Liver (tissue), 3 donors: ENCODE measurements at regions not wholly inside any gene's neighbourhood (a gene's known extent, or its start where the extent isn't known, plus 50 kb on each side); places are given as distances from the start of the nearest gene placed in this dataset.

Experiments used
- ATF3 ChIP-seq: IDR thresholded peaks from 2 replicates; pipeline ENCODE4 v1.6.1; 2016; ENCODE audit warnings: antibody characterized with exemption
- CTCF ChIP-seq: fragments of 150-350 bp; IDR thresholded peaks from 2 replicates; pipeline ENCODE4 v1.5.1; 2017; ENCODE audit warnings: improper control_type of control experiment, low read depth, low read length; ENCODE audit not compliant: missing input control
- MAX ChIP-seq: IDR thresholded peaks from 2 replicates; pipeline ENCODE4 v1.6.1; 2016; ENCODE audit warnings: antibody characterized with exemption
- TAF1 ChIP-seq: conservative IDR thresholded peaks from 2 replicates; pipeline ENCODE4 v1.6.1; 2016; ENCODE audit warnings: antibody characterized with exemption, mild to moderate bottlenecking
- donor health status: healthy.
- donor health status: healthy.

GRCh38 chr3:44031387-44032380 lies 210.0 kb upstream of the TOPAZ1 start:
- TF ChIP-seq CTCF (no peak), ATF3 (no peak), TAF1 (no peak), MAX (no peak)
